GM21423 (cell line): ENCODE measurements at regions not wholly inside any gene's neighbourhood (a gene's known extent, or its start where the extent isn't known, plus 50 kb on each side); places are given as distances from the start of the nearest gene placed in this dataset.

Experiments used
- ATAC-seq: cut with Tn5 transposase; IDR thresholded peaks from one replicate; pipeline ENCODE4 v1.9.1; 2021; ENCODE audit warnings: mild to moderate bottlenecking, moderate library complexity; ENCODE audit not compliant: unreplicated experiment

DNA sequence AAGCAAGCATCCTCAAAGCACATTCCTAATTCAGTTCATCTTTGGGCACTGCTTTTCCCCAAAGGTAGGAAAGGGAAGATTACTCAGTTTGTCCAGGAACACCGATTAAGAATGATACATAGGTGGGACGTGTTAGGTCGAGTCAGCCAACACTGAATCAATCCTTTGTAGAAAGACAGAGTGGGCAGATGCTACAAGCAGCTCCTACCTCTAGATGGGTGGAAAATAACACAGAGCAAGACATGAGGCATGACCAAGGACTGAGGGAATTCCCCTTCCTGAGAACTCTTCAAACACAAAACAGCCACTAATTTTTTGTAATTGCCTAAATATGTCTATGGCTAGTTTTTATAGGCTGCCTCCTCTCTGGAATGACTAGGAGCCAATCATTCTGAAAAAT, 331.7 kb downstream of the HNRNPD start:
- no peak for ATAC-seq

- no peak for ATAC-seq
Observed at GRCh38 chr4:82038936-82039335, 334.9 kb downstream of the HNRNPD start.

DNA sequence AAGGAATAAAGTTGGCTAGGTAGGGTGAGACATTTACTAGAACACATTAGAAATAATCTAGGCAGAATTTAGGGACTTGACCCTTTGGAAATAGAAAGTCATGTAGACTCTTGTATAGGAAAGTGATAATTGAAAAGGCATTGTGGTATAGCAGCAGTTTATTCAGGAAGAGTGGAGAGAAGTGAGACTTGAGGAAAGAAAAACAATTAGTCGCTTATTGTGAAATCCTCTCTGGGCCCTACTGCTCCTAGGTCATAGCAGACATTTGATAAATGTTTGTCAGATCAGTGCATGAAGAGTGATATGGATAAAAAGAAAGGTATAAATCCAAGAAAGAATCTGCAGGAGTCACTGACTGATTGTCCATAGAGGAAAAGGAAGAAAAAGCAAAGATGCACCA, 337.6 kb downstream of the HNRNPD start:
- ATAC-seq, result no peak

DNA sequence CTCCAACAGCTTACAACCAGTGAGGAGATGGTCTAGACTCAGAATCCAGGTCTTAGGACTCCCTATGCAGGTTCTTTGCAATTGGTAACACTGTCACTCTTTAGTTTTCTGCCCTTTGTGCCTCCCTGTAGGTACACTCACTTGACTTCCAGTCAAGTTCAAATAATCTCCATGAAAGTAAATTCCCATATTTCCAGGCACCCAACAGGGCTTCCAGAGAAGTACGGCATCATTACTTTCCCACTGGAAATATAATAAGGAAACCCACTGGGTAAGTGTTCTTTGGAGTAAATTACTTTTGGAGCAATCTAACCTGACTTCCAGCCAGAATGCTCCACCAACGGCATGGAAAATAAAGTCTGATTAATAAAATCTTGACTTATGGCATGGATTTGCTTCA, 338.9 kb downstream of the HNRNPD start:
- no peak for ATAC-seq

- ATAC-seq, result no peak
Observed at GRCh38 chr4:82033862-82034261, 339.9 kb downstream of the HNRNPD start.

DNA sequence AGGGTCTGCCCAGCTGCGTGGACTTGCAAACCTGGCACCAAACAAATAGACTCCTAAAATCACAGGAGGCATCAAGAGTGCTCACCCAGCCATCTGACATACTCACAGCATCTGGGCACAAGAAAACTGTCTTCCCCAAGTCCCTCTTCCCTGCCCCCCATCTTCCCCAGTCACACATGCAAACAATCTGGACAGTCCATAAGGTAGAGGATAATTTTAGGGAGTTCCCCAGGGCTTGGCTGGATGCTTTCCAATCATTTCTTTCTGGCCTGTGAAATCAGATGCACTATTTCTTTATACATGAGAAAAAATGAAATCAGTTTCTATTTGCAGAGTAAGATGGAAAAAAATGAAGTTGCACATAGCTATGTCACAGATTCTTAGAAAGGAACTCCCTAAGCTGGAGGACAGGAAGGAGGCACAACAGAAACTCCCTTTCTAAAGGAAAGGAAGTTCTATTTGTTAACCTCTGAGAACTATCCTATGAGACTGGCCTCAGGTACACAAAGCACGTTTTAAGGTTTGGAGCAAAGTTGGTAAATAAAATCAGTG, 342.3 kb downstream of the HNRNPD start:
- no peak for ATAC-seq

GRCh38 chr4:82017680-82018079, 356.1 kb downstream of the HNRNPD start:
- no peak for ATAC-seq

- ATAC-seq, result no peak
Observed at GRCh38 chr4:82005158-82005557, 368.6 kb downstream of the HNRNPD start.

DNA sequence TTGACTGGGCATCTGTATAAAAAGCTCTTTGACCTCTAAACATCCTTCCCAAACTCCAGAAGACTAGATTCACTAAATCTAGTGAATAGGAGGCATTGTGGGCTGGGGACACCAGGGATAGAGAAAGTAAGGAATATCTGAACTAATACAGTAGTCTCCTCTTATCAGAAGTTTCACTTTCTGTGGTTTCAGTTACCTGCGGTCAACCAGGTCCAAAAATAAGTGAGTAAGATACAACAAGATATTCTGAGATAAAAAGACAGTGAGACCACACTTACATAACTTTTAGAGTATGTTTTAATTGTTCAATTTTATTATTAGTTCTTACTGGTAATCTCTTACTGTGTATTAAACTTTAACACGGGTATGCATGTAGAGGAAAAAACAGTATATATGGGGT, 376.5 kb downstream of the HNRNPD start:
- no peak for ATAC-seq

DNA sequence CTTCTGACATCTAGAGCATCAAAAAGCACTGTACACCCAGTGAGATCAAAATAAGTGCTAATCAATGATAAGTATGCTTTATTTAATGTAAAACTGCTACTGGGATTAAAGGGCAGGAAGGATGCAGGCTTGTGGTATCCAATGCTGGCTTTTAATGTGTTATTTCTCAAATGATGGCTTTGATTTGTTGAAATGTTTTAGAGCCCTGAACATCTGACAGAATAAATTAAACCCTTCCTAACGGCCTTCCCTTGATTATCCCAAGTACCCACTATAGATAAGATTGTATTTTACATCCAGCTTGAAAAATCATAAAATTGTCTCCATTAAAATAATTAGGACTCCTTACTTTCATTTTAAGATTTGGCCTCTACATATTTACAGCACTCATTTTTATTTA, 382.9 kb downstream of the HNRNPD start:
- ATAC-seq, result no peak

DNA sequence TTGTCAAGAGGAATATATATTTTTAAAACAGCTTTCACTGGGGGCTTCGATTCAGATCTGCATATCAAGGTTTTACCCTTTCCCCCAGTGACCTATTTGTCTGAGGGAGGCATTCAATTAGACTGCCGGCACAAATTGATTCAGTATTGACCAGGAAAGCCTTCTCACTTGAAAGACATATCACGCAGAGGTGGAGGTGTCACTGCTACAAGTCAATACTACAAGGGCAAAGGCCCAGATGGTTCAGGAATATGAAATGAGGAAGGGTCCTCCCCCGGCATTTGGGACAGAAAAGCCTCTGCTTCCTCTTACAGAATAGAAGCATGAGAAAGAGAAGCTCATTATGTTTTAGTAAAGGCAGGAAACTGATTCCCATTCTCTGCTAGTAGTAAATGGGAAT, 383.6 kb downstream of the HNRNPD start:
- ATAC-seq, result no peak

DNA sequence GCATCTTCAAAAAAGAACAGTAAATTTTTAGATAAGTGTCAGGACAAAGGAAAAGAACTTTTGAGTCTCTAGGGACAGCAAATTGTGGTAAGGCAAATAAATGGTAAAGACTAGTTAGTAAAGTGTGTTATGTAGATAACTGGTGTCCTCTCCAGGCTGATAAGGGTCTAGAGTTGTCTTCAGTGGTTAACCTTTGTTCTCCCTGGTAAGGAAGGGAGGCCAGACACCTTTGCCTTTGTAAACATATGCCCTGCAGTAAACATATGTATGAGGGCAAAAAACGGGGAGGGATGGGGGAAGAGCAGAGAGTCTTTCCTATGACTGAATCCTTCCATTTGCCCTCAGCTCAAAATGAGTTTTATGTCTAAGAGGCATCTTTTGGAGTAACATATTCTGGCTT, 384.6 kb downstream of the HNRNPD start:
- ATAC-seq, result no peak

- ATAC-seq, result no peak
Observed at GRCh38 chr4:81988178-81988577, 385.6 kb downstream of the HNRNPD start.

DNA sequence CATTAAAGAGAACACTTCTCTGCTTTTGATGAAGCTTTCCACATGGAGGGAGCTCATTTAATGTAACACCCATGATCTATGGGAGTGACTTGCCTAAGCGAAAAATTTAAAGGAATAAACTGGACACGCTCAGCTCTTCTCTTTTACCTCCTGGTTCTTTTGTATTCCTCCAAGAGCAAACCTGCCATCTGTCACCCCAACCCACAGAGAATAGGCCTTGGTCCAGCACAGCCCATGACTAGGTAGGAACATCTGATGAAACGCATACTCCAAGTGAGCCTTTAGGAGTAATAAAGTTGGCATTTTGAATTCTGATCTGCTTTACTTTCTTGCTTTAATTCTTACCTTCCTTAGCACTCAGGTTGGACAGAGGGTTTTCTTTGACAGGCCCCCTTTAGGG, 389.0 kb downstream of the HNRNPD start:
- no peak for ATAC-seq

DNA sequence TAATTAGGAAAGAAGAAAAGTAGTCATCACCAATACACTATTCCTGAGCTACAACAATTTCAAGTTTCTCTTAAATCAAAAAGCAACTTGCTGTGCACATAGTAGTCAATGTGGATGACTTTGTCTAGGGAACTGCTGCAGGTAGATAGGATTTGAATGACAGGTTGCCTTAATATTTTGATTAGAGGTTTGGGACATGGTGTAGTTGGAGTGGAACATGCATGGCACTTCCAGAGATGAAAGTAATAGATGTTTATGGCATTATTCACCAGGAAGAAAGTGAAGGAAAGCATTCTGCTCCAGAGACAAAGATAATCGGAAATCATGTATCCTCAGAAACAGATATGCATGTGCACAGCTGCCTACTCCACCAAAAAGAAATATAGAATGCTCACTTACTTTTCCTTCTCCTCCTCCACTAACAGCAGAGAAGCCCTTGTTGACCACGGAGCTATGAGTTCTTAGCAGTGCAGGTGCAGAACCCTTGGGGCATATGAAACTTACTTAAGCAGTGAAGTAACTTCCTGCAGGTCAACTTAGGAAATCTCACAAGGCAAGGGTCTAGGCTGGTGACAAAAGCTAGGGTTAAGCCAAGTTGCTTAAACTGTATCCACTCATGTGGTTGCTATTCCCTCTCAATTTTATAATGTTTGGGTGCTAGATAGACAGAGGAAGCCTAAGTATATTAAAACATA, 390.8 kb downstream of the HNRNPD start:
- ATAC-seq, result no peak

- no peak for ATAC-seq
Observed at GRCh38 chr4:81981218-81981617, 392.6 kb downstream of the HNRNPD start.

- ATAC-seq, result no peak
Observed at GRCh38 chr4:81974523-81974922, 399.3 kb downstream of the HNRNPD start.

DNA sequence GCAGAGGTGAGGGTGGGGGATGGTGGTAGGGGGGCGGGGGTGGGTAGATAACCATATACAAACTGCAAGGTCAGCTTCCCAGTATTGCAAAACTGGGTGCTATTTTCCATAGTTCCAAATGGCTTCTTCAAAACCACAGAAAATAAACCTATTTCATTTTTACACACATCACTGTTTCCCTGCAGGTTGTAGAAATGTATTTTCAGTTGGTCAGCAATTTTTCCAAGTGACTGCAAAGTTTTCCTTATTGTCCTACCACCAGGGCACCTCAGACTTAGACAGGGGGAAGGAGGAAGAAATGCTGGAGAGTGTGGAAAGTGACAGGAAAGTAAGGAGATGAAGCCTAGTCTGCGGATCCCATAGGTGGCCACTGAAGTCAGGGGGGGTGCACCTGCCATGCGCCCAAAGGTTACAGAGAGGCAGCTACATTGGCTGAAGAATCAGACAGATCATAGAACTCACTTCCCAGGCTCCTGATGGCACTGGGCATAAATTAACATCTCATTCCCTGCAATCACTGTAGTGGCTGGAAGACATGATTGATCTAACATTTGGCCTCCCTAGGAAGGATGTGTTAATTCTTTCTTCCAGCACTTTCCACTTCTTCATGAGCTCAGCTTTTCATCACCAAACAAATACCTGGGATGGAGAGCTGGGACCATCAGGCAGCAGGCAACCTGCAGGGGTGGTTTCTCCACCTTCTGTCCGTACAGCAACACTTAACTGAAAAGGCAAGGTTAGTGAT, 402.0 kb downstream of the HNRNPD start:
- no peak for ATAC-seq

DNA sequence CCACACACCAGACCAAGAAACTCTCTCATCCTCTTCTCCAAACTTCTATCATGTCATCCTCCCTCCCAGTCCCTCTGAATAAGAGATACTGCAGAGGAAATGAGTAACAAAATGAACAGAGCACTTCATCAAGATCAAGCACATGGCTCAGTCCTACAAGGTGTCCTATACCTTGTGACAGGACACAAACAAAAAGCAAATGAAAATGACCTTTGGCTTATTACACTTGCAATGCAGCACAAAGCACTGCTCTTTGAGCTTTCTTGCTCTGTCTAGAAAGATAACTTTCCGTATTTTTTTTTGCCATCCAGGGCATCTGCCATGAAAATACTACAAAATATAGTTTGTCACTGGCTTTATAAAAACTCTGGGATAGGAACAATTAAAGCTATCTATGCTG, 402.7 kb downstream of the HNRNPD start:
- ATAC-seq, result no peak

DNA sequence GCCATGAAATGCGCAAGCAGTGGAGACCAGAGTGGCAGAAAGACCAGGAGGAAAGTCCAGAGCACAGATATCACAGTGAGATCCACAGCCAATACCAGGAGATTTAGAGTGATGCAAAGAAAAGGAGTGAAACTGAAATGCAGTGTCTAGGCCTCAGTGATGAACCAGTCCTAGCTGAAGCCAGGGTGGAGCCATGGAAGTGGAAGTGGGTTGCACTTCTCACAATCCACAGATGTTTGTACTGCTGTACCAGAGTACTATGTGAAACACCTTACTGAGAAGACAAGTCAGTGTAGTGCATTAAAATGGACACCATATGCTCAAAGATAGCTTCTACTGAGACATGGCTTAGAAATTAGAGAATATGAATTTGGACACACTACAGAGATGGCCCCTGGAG, 403.3 kb downstream of the HNRNPD start:
- ATAC-seq, result no peak

GRCh38 chr4:81966676-81967075, 407.1 kb downstream of the HNRNPD start:
- ATAC-seq, result no peak

- no peak for ATAC-seq
Observed at GRCh38 chr4:81965911-81966310, 407.9 kb downstream of the HNRNPD start.
